H7 (cell line): ENCODE measurements at regions not wholly inside any gene's neighbourhood (a gene's known extent, or its start where the extent isn't known, plus 50 kb on each side); places are given as distances from the start of the nearest gene placed in this dataset.

ENCODE experiments used
- DNase-seq: peaks from one replicate; pipeline ENCODE4 v3.0.0; 2012
- H3K27me3 ChIP-seq: 2 replicates; pipeline ENCODE4 v1.6.0; 2011; ENCODE audit warnings: mild to moderate bottlenecking, low read length; ENCODE audit not compliant: control insufficient read depth, insufficient read depth
- H3K36me3 ChIP-seq: replicated peaks from 2 replicates; pipeline ENCODE4 v1.5.1; 2011; ENCODE audit warnings: low read length; ENCODE audit not compliant: control insufficient read depth, insufficient read depth
- H3K4me3 ChIP-seq: 2 replicates; pipeline ENCODE4 v1.5.1; 2011; ENCODE audit warnings: low read depth, mild to moderate bottlenecking, control low read depth, low read length, moderate library complexity; ENCODE audit not compliant: insufficient read depth

GRCh38 chr2:157989227-157989626, 112.4 kb upstream of the UPP2 start:
- Histone ChIP-seq H3K27me3 (no peaks in the 10 kb centered on the region; the same call in 1 of the 2 replicates), H3K36me3 (no peaks in the 10 kb centered on the region)
- no peak for DNase-seq

GRCh38 chr2:157986761-157987160, 110.6 kb upstream of the ACVR1 start:
- Histone ChIP-seq H3K27me3 (no peaks in the 10 kb centered on the region; the same call in 1 of the 2 replicates), H3K4me3 (no peak overlapping the region)
- DNase-seq, result no peak

More at GRCh38 chr2:157989227-157989626, 112.4 kb upstream of the UPP2 start:
- H3K4me3 ChIP-seq, result no peak overlapping the region

GRCh38 chr2:157984866-157985265, 108.7 kb upstream of the ACVR1 start:
- DNase-seq, result no peak
- Histone ChIP-seq H3K4me3 (no peak overlapping the region), H3K36me3 (no peaks in the 10 kb centered on the region; the same call in 1 of the 2 replicates)

More at GRCh38 chr2:157986761-157987160, 110.6 kb upstream of the ACVR1 start:
- H3K36me3 ChIP-seq, result no peaks in the 10 kb centered on the region

GRCh38 chr2:157980020-157980419, 103.9 kb upstream of the ACVR1 start:
- no peaks in the 10 kb centered on the region for H3K27me3 ChIP-seq
- H3K36me3 ChIP-seq, result no peaks in the 10 kb centered on the region; the same call in 1 of the 2 replicates
- no peak overlapping the region for H3K4me3 ChIP-seq
- DNase-seq, result no peak

More at GRCh38 chr2:157984866-157985265, 108.7 kb upstream of the ACVR1 start:
- H3K27me3 ChIP-seq, result no peaks in the 10 kb centered on the region

GRCh38 chr2:157971702-157972101, 95.6 kb upstream of the ACVR1 start:
- no peak overlapping the region for H3K4me3 ChIP-seq
- H3K27me3 ChIP-seq, result no peaks in the 10 kb centered on the region
- no peak for DNase-seq
- H3K36me3 ChIP-seq, result no peaks in the 10 kb centered on the region

GRCh38 chr2:157967856-157968255, 91.7 kb upstream of the ACVR1 start:
- no peak for DNase-seq
- Histone ChIP-seq H3K4me3 (no peak overlapping the region), H3K36me3 (no peaks in the 10 kb centered on the region), H3K27me3 (no peaks in the 10 kb centered on the region)

GRCh38 chr2:157959249-157959648, 83.1 kb upstream of the ACVR1 start:
- H3K4me3 ChIP-seq, result no peak overlapping the region

GRCh38 chr2:157957596-157957995, 81.5 kb upstream of the ACVR1 start:
- H3K4me3 ChIP-seq, result no peak overlapping the region
- H3K36me3 ChIP-seq, result no peaks in the 10 kb centered on the region
- no peaks in the 10 kb centered on the region; the same call in 1 of the 2 replicates for H3K27me3 ChIP-seq
- DNase-seq, result no peak

More at GRCh38 chr2:157959249-157959648, 83.1 kb upstream of the ACVR1 start:
- DNase-seq, result no peak
- H3K27me3 ChIP-seq, result no peaks in the 10 kb centered on the region
- no peaks in the 10 kb centered on the region for H3K36me3 ChIP-seq

GRCh38 chr2:157952558-157952957, 76.4 kb upstream of the ACVR1 start:
- no peak for DNase-seq
- no peaks in the 10 kb centered on the region for H3K36me3 ChIP-seq
- H3K27me3 ChIP-seq, result no peaks in the 10 kb centered on the region; the same call in 1 of the 2 replicates
- no peak overlapping the region for H3K4me3 ChIP-seq

GRCh38 chr2:157948856-157949255, 72.7 kb upstream of the ACVR1 start:
- no peak for DNase-seq
- Histone ChIP-seq H3K4me3 (no peak overlapping the region), H3K27me3 (no peaks in the 10 kb centered on the region; the same call in 1 of the 2 replicates), H3K36me3 (no peaks in the 10 kb centered on the region)

- no peak overlapping the region for H3K4me3 ChIP-seq
- no peaks in the 10 kb centered on the region for H3K27me3 ChIP-seq
- H3K36me3 ChIP-seq, result no peaks in the 10 kb centered on the region
- no peak for DNase-seq
Measured at GRCh38 chr2:157946919-157947557, 70.9 kb upstream of the ACVR1 start.

- H3K27me3 ChIP-seq, result peaks cover 9% of the 10 kb centered on the region
- H3K4me3 ChIP-seq, result no peak overlapping the region
- no peak for DNase-seq
- H3K36me3 ChIP-seq, result no peaks in the 10 kb centered on the region
Measured at GRCh38 chr2:157940024-157940423, 63.9 kb upstream of the ACVR1 start.

- H3K36me3 ChIP-seq, result no peaks in the 10 kb centered on the region
- DNase-seq, result no peak
- no peak overlapping the region for H3K4me3 ChIP-seq
- H3K27me3 ChIP-seq, result peaks cover 17% of the 10 kb centered on the region
Measured at GRCh38 chr2:157938556-157938955, 62.4 kb upstream of the ACVR1 start.

- Histone ChIP-seq H3K27me3 (peaks cover 26% of the 10 kb centered on the region), H3K4me3 (no peak overlapping the region), H3K36me3 (no peaks in the 10 kb centered on the region)
- no peak for DNase-seq
Measured at GRCh38 chr2:157936406-157936805, 60.3 kb upstream of the ACVR1 start.

GRCh38 chr2:157935378-157935906, 59.3 kb upstream of the ACVR1 start:
- no peaks in the 10 kb centered on the region for H3K36me3 ChIP-seq
- no peak for DNase-seq
- H3K4me3 ChIP-seq, result no peak overlapping the region
- peaks cover 36% of the 10 kb centered on the region for H3K27me3 ChIP-seq
